Neural cell (in vitro differentiated cells): ENCODE measurements at regions not wholly inside any gene's neighbourhood (a gene's known extent, or its start where the extent isn't known, plus 50 kb on each side); places are given as distances from the start of the nearest gene placed in this dataset.

ENCODE experiments used
- H2AFZ ChIP-seq: fragments of 200-600, 300-800 bp; sonication (generic), shearing (Covaris generic); 2 replicates; pipeline ENCODE4 v1.6.0; 2014; ENCODE audit warnings: low read depth, mild to moderate bottlenecking, antibody characterized with exemption, low read length, moderate library complexity
- H3F3A ChIP-seq: fragments of 200-600 bp; shearing (Covaris generic); 2 replicates; pipeline ENCODE4 v1.6.1; 2016; ENCODE audit warnings: mild to moderate bottlenecking, moderate library complexity, mixed read lengths, antibody characterized with exemption, low read length; ENCODE audit not compliant: insufficient read depth, poor library complexity, severe bottlenecking
- H3K27ac ChIP-seq: fragments of 200-600, 300-800 bp; sonication (generic), shearing (Covaris generic); 2 replicates; pipeline ENCODE4 v1.5.1; 2014; ENCODE audit warnings: mild to moderate bottlenecking, low read length, moderate library complexity
- H3K27me3 ChIP-seq: fragments of 300-800, 200-600 bp; sonication (generic), shearing (Covaris generic); 2 replicates; pipeline ENCODE4 v1.6.0; 2014; ENCODE audit warnings: mild to moderate bottlenecking, low read depth, low read length, moderate library complexity; ENCODE audit not compliant: insufficient read depth
- H3K36me3 ChIP-seq: fragments of 300-800, 200-600 bp; sonication (generic), shearing (Covaris generic); 2 replicates; pipeline ENCODE4 v1.5.1; 2014; ENCODE audit warnings: mild to moderate bottlenecking, antibody characterized with exemption, low read length, moderate library complexity; ENCODE audit not compliant: insufficient read depth
- H3K4me2 ChIP-seq: fragments of 300-800, 200-600 bp; sonication (generic), shearing (Covaris generic); 2 replicates; pipeline ENCODE4 v1.6.0; 2014; ENCODE audit warnings: mild to moderate bottlenecking, low read length
- H3K4me3 ChIP-seq: fragments of 300-800, 200-600 bp; sonication (generic), shearing (Covaris generic); 2 replicates; pipeline ENCODE4 v1.5.1; 2014; ENCODE audit warnings: mild to moderate bottlenecking, low read length, moderate library complexity
- H3K79me2 ChIP-seq: fragments of 200-600 bp; shearing (Covaris generic); replicated peaks from 2 replicates; pipeline ENCODE4 v1.6.0; 2014; ENCODE audit warnings: mild to moderate bottlenecking, low read length, moderate library complexity; ENCODE audit not compliant: insufficient read depth
- H3K9ac ChIP-seq: fragments of 300-800, 200-600 bp; sonication (generic), shearing (Covaris generic); 2 replicates; pipeline ENCODE4 v1.6.1; 2016; ENCODE audit warnings: mild to moderate bottlenecking, low read length, mixed read lengths
- H3K9me2 ChIP-seq: fragments of 200-600 bp; shearing (Covaris generic); 2 replicates; pipeline ENCODE4 v1.6.1; 2016; ENCODE audit warnings: mild to moderate bottlenecking, low read length, mixed read lengths; ENCODE audit not compliant: insufficient read depth
- H3K9me3 ChIP-seq: fragments of 200-600, 300-800 bp; sonication (generic), shearing (Covaris generic); 2 replicates; pipeline ENCODE4 v1.6.1; 2016; ENCODE audit warnings: mild to moderate bottlenecking, mixed run types, low read length, moderate library complexity, mixed read lengths
- H4K20me1 ChIP-seq: fragments of 200-600 bp; shearing (Covaris generic); 2 replicates; pipeline ENCODE4 v1.6.1; 2016; ENCODE audit warnings: mild to moderate bottlenecking, mixed run types; ENCODE audit not compliant: insufficient read depth
- CTCF ChIP-seq: fragments of 450-650 bp; IDR thresholded peaks from 2 replicates; pipeline ENCODE4 v1.5.1; 2014; ENCODE audit warnings: antibody characterized with exemption, mild to moderate bottlenecking, moderate library complexity; ENCODE audit not compliant: poor library complexity, severe bottlenecking
- EP300 ChIP-seq: fragments of 450-650 bp; conservative IDR thresholded peaks from 2 replicates; pipeline ENCODE4 v1.6.1; 2014; ENCODE audit warnings: antibody characterized with exemption, mild to moderate bottlenecking, moderate library complexity; ENCODE audit not compliant: poor library complexity, severe bottlenecking
- EZH2 ChIP-seq: fragments of 200-600, 300-800 bp; shearing (Covaris generic), sonication (generic); IDR thresholded peaks from 2 replicates; pipeline ENCODE4 v1.6.1; 2014; ENCODE audit warnings: antibody characterized with exemption, low read length, borderline replicate concordance, mild to moderate bottlenecking; ENCODE audit not compliant: insufficient read depth, poor library complexity, severe bottlenecking
- MXI1 ChIP-seq: fragments of 450-650 bp; conservative IDR thresholded peaks from 2 replicates; pipeline ENCODE4 v1.6.1; 2014; ENCODE audit warnings: antibody characterized with exemption, mild to moderate bottlenecking; ENCODE audit not compliant: poor library complexity, severe bottlenecking
- POLR2AphosphoS5 ChIP-seq: IDR thresholded peaks from 2 replicates; pipeline ENCODE4 v1.6.1; 2012
- RAD21 ChIP-seq: fragments of 450-650 bp; conservative IDR thresholded peaks from 2 replicates; pipeline ENCODE4 v1.6.1; 2014; ENCODE audit warnings: antibody characterized with exemption, mild to moderate bottlenecking, moderate library complexity
- SMC3 ChIP-seq: fragments of 450-650 bp; conservative IDR thresholded peaks from 2 replicates; pipeline ENCODE4 v1.6.1; 2014; ENCODE audit warnings: antibody characterized with exemption, mild to moderate bottlenecking, moderate library complexity; ENCODE audit not compliant: poor library complexity
- TAF1 ChIP-seq: IDR thresholded peaks from 2 replicates; pipeline ENCODE4 v1.6.1; 2012; ENCODE audit warnings: low read depth
- TF ChIP-seq, protein P1 (sequence below): IDR thresholded peaks from 2 replicates; pipeline ENCODE4 v1.6.1; 2012; ENCODE audit warnings: borderline replicate concordance

- H4K20me1 ChIP-seq = no peaks in the 10 kb centered on the region
- H3K27ac ChIP-seq = no peak overlapping the region
- H2AFZ ChIP-seq = no peak overlapping the region
- no peak for TF ChIP-seq EP300
- TF ChIP-seq CTCF = no peak
- no peaks in the 10 kb centered on the region for H3K9me3 ChIP-seq
- no peaks in the 10 kb centered on the region for H3K27me3 ChIP-seq
- H3F3A ChIP-seq = no peaks in the 10 kb centered on the region
- no peak overlapping the region for H3K9ac ChIP-seq
- no peaks in the 10 kb centered on the region for H3K36me3 ChIP-seq
- H3K4me3 ChIP-seq = no peak overlapping the region
- no peak overlapping the region for H3K4me2 ChIP-seq
- H3K79me2 ChIP-seq = no peaks in the 10 kb centered on the region
- no peaks in the 10 kb centered on the region for H3K9me2 ChIP-seq
These were observed 576.2 kb downstream of the METTL4 start for GRCh38 chr18:1995041-1995612.

GRCh38 chr18:1998121-1998520 is 573.2 kb downstream of the METTL4 start:
- Histone ChIP-seq H3K4me2 (no peak overlapping the region), H2AFZ (no peak overlapping the region)
- TF ChIP-seq RAD21 (no peak), EP300 (no peak), MXI1 (no peak), POLR2AphosphoS5 (no peak), EZH2 (no peak), TAF1 (no peak), SMC3 (no peak), CTCF (no peak)
- TF ChIP-seq, protein P1, sequence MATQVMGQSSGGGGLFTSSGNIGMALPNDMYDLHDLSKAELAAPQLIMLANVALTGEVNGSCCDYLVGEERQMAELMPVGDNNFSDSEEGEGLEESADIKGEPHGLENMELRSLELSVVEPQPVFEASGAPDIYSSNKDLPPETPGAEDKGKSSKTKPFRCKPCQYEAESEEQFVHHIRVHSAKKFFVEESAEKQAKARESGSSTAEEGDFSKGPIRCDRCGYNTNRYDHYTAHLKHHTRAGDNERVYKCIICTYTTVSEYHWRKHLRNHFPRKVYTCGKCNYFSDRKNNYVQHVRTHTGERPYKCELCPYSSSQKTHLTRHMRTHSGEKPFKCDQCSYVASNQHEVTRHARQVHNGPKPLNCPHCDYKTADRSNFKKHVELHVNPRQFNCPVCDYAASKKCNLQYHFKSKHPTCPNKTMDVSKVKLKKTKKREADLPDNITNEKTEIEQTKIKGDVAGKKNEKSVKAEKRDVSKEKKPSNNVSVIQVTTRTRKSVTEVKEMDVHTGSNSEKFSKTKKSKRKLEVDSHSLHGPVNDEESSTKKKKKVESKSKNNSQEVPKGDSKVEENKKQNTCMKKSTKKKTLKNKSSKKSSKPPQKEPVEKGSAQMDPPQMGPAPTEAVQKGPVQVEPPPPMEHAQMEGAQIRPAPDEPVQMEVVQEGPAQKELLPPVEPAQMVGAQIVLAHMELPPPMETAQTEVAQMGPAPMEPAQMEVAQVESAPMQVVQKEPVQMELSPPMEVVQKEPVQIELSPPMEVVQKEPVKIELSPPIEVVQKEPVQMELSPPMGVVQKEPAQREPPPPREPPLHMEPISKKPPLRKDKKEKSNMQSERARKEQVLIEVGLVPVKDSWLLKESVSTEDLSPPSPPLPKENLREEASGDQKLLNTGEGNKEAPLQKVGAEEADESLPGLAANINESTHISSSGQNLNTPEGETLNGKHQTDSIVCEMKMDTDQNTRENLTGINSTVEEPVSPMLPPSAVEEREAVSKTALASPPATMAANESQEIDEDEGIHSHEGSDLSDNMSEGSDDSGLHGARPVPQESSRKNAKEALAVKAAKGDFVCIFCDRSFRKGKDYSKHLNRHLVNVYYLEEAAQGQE = no peak

More at GRCh38 chr18:1998121-1998520, 573.2 kb downstream of the METTL4 start:
- no peak overlapping the region for H3K4me3 ChIP-seq
- no peaks in the 10 kb centered on the region for H3K79me2 ChIP-seq
- no peaks in the 10 kb centered on the region for H3K9me2 ChIP-seq
- H3K27ac ChIP-seq = no peak overlapping the region
- H3F3A ChIP-seq = no peaks in the 10 kb centered on the region
- no peaks in the 10 kb centered on the region for H3K9me3 ChIP-seq
- H3K36me3 ChIP-seq = no peaks in the 10 kb centered on the region
- H3K9ac ChIP-seq = no peak overlapping the region
- H3K27me3 ChIP-seq = no peaks in the 10 kb centered on the region
- no peaks in the 10 kb centered on the region for H4K20me1 ChIP-seq
